Left ventricle myocardium inferior (tissue), 1 donor: ENCODE measurements at regions not wholly inside any gene's neighbourhood (a gene's known extent, or its start where the extent isn't known, plus 50 kb on each side); places are given as distances from the start of the nearest gene placed in this dataset.

ENCODE experiments used
- DNase-seq: peaks from one replicate; pipeline ENCODE4 v3.0.0-alpha.2; 2020
- H3K27ac ChIP-seq: fragments of 200-600 bp; replicated peaks from 2 replicates; pipeline ENCODE4 v1.8.0; 2021
- H3K27me3 ChIP-seq: fragments of 200-600 bp; 2 replicates; pipeline ENCODE4 v1.8.0; 2021; ENCODE audit warnings: low read depth
- H3K36me3 ChIP-seq: fragments of 200-600 bp; 2 replicates; pipeline ENCODE4 v1.8.0; 2021
- H3K4me1 ChIP-seq: fragments of 200-600 bp; 2 replicates; pipeline ENCODE4 v1.8.0; 2021
- H3K4me3 ChIP-seq: fragments of 200-600 bp; 2 replicates; pipeline ENCODE4 v1.8.0; 2021; ENCODE audit warnings: mild to moderate bottlenecking, moderate library complexity
- H3K9me3 ChIP-seq: fragments of 200-600 bp; replicated peaks from 2 replicates; pipeline ENCODE4 v1.8.0; 2021
- intact Hi-C: fragments of 100-400 bp; cut with micrococcal nuclease; formaldehyde crosslinking; loops from one replicate; pipeline ENCODE4 v1.11.0; 2022
- TF ChIP-seq, protein P1 (sequence below): fragments of 200-600 bp; IDR thresholded peaks from 2 replicates; pipeline ENCODE4 v1.8.0; 2021; ENCODE audit warnings: antibody characterized with exemption, mild to moderate bottlenecking, borderline replicate concordance
- donor health status: DM: no; HTN: yes; CAD: no; lungs with severe emphysema.

DNA sequence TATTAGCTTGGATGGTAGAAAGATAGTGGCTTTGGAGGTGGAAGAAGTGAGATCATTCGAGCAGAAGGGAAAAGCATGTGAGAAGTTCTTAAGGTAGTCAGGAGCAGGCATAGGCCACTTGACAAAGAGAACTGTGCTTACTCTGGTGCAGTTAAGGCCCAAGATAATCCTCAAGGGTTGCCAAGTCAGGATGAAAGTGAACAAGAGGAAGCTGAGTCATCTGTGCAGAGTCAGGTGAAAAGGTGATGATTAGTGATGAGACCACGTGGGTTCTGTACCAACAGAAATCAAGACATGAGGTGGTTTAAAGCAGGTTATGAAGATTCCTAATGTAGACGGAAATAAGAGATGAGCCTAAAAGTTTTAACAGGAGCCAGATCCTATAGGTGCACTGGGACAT lies 369.8 kb downstream of the DTHD1 start:
- no peaks in the 10 kb centered on the region for H3K27me3 ChIP-seq
- no peak overlapping the region for H3K4me3 ChIP-seq
- intact Hi-C loops, result no loop called here
- H3K27ac ChIP-seq, result no peak overlapping the region
- H3K9me3 ChIP-seq, result no peaks in the 10 kb centered on the region
- no peaks in the 10 kb centered on the region for H3K4me1 ChIP-seq
- no peaks in the 10 kb centered on the region for H3K36me3 ChIP-seq
- no peak for DNase-seq
- TF ChIP-seq, protein P1, sequence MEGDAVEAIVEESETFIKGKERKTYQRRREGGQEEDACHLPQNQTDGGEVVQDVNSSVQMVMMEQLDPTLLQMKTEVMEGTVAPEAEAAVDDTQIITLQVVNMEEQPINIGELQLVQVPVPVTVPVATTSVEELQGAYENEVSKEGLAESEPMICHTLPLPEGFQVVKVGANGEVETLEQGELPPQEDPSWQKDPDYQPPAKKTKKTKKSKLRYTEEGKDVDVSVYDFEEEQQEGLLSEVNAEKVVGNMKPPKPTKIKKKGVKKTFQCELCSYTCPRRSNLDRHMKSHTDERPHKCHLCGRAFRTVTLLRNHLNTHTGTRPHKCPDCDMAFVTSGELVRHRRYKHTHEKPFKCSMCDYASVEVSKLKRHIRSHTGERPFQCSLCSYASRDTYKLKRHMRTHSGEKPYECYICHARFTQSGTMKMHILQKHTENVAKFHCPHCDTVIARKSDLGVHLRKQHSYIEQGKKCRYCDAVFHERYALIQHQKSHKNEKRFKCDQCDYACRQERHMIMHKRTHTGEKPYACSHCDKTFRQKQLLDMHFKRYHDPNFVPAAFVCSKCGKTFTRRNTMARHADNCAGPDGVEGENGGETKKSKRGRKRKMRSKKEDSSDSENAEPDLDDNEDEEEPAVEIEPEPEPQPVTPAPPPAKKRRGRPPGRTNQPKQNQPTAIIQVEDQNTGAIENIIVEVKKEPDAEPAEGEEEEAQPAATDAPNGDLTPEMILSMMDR, result no peak

- intact Hi-C loops, result no loop called here
Observed at GRCh38 chr4:36652857-36653256, 371.4 kb downstream of the DTHD1 start.

DNA sequence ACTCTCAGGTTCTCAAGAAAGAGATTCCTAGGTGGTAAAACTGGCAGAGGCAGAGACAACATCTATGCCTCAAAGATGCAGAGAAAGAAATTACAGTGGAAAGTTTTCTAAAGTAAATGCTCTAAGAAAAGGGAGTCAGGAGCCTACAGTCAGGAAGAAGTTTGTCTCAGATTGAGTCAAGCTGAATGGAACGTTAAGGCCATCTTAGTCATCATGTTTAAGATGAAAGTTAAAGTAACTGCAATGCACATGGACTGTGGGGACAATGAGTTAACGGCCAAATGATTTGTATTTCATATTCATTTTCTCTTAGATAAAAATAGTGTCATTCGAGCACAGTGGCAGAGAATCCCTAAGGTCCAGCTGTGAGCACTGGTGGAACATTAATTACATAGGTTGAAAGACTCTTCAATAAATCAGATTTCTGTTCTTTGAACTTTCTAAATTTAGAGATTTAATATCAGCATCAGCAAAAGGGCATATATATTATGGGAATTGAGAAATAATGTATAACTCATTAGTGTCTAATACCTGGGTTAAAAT lies 384.6 kb downstream of the DTHD1 start:
- Histone ChIP-seq H3K4me3 (no peak overlapping the region), H3K27me3 (no peaks in the 10 kb centered on the region), H3K36me3 (no peaks in the 10 kb centered on the region), H3K4me1 (no peaks in the 10 kb centered on the region), H3K9me3 (peaks cover 10% of the 10 kb centered on the region), H3K27ac (no peak overlapping the region)
- intact Hi-C loops, result no loop called here
- DNase-seq, result no peak
- TF ChIP-seq, protein P1, result no peak

More at GRCh38 chr4:36652857-36653256, 371.4 kb downstream of the DTHD1 start:
- no peaks in the 10 kb centered on the region for H3K27me3 ChIP-seq
- TF ChIP-seq, protein P1, result no peak
- H3K4me3 ChIP-seq, result no peak overlapping the region
- H3K4me1 ChIP-seq, result no peaks in the 10 kb centered on the region
- H3K9me3 ChIP-seq, result no peaks in the 10 kb centered on the region
- H3K36me3 ChIP-seq, result no peaks in the 10 kb centered on the region
- H3K27ac ChIP-seq, result no peak overlapping the region
- no peak for DNase-seq

GRCh38 chr4:36675436-36675835 lies 394.0 kb downstream of the DTHD1 start:
- Histone ChIP-seq H3K36me3 (no peaks in the 10 kb centered on the region), H3K4me3 (no peak overlapping the region), H3K27ac (no peak overlapping the region), H3K4me1 (no peaks in the 10 kb centered on the region), H3K27me3 (no peaks in the 10 kb centered on the region), H3K9me3 (no peaks in the 10 kb centered on the region)
- no peak for DNase-seq
- intact Hi-C loops, result no loop called here
- TF ChIP-seq, protein P1, result no peak

GRCh38 chr4:36676139-36677050 lies 395.0 kb downstream of the DTHD1 start:
- Histone ChIP-seq H3K27me3 (no peaks in the 10 kb centered on the region), H3K36me3 (no peaks in the 10 kb centered on the region), H3K4me1 (no peaks in the 10 kb centered on the region), H3K27ac (no peak overlapping the region), H3K9me3 (peaks cover 8% of the 10 kb centered on the region), H3K4me3 (no peak overlapping the region)
- DNase-seq, result no peak
- intact Hi-C loops, result no loop called here
- TF ChIP-seq, protein P1, result no peak
